ENCODE measurements at regions not wholly inside any gene's neighbourhood (a gene's known extent, or its start where the extent isn't known, plus 50 kb on each side); places are given as distances from the start of the nearest gene placed in this dataset.

DNA sequence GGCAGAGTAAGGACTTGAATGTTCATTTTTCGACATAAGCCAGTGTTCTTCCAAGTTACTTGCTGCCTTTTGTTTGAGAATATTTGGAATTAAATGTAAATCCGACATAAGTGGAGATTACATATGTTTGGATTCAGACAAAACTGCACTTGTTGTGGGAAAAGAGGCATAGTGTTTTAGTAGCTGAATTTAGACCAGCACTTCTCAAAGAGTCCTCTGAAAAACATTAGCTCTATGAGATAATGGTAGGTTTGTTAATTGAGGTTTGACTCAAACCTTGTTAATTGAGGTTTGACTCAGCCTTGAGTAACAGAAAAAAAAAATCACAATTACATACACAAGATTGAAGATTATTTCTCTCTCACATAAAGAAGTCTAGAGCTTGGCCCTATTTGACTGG, 132.5 kb downstream of the NSUN3 start:
- TF ChIP-seq, protein P1, sequence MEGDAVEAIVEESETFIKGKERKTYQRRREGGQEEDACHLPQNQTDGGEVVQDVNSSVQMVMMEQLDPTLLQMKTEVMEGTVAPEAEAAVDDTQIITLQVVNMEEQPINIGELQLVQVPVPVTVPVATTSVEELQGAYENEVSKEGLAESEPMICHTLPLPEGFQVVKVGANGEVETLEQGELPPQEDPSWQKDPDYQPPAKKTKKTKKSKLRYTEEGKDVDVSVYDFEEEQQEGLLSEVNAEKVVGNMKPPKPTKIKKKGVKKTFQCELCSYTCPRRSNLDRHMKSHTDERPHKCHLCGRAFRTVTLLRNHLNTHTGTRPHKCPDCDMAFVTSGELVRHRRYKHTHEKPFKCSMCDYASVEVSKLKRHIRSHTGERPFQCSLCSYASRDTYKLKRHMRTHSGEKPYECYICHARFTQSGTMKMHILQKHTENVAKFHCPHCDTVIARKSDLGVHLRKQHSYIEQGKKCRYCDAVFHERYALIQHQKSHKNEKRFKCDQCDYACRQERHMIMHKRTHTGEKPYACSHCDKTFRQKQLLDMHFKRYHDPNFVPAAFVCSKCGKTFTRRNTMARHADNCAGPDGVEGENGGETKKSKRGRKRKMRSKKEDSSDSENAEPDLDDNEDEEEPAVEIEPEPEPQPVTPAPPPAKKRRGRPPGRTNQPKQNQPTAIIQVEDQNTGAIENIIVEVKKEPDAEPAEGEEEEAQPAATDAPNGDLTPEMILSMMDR (IDR thresholded peaks at IDR 0.05) = no peak
- TF ChIP-seq POLR2A (IDR thresholded peaks at IDR 0.05) = no peak

Measured in body of pancreas (tissue), 4 donors.